ENCODE measurements at regions not wholly inside any gene's neighbourhood (a gene's known extent, or its start where the extent isn't known, plus 50 kb on each side); places are given as distances from the start of the nearest gene placed in this dataset.

DNA sequence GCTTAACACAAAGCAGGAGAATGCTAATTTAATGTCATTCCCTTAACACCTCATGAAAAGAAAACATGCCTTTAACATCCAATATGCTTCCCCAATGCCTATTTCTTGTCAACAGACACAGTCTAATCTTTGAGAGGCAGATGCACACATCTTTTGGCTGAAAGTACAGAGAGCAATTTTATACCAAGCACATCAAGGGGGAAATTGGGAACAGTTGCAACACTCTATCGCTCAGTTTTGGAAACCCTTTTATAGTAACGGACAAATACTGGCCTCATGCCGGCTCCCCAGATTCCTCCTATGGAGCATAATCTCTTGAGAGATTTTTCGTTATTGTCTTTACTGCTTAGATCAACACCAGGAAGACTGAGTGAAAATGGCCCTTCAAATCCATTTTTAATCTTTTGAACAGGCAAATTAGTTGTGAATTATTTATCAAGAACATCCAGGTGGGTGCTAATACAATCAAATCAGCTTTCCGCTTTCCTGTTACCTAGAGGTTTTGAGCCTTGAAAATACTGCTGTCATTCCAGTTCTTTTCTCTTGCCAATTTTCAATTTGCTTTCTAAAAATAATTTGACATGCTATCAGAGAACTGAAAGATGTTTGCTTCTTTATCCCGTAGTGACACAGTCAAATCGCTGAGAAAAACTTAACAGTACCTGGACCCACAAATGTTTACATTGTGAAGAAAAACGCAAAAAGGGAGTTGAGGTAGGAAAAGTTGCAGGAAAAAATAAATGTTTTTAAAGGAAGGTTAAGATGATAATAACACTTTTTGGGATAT is 60.7 kb upstream of the CAND1 start:
- no peak for DNase-seq (ENCODE audit: low read depth in 3 of 3, low spot score in 2 of 3)

DNA sequence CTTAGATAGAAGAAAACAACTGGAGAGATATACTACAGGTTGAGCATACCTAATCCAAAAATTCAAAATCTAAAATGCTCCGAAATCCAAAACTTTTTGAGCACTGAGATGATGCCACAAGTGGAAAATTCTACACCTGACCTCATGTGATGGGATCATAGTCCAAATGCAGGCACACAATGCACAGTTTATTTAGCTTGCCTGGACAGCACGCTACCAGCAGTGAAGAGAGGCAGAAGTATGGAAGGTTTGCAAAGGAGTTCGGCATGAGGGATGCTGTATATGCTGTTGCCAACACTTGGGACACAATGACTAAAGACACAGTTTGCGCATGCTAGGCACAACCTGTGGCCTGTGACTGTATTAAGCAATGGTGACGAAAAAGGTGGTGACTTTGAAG is 58.1 kb upstream of the CAND1 start:
- DNase-seq (ENCODE audit: low read depth in 3 of 3, low spot score in 2 of 3) = no peak

DNA sequence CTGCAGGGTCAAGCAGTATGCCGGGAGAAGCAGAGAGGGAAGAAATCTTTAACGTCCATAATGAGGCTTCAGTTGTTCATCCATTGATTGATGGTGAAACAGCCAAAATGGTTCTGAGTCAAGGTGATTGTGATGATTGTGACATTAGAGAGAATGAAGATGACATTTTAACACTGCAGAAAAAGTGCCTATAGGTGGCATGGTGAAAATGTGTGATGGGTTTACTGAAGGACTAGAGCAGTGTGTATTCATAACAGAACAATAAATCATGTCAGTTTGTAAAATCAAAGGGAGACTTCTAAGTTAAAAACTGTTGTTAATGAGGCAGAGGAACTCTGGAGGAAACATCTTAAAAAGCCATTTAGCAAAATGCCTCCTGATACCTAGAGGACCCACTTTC is 57.7 kb upstream of the CAND1 start:
- DNase-seq (ENCODE audit: low read depth in 3 of 3, low spot score in 2 of 3) = no peak

DNA sequence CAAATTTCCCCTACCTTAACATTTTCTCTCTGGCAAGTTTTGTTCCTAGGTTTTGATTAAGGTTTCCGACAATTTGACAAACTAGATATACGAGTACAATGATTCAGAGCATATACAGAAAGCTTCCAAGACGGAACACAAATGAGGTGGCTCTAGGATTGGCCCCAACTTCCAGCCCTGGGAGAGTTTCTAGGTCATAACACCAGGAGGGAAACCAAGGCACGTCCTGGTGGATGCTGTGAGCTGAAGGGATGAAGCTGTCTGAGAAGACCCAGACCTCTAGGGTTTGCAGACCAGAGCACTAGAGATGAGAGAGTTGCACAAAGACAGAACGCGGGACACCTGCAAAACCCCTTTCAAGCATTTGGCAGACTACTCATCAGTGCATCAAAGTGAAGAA is 51.5 kb upstream of the CAND1 start:
- no peak for DNase-seq (ENCODE audit: low read depth in 3 of 3, low spot score in 2 of 3)
